ENCODE measurements at regions not wholly inside any gene's neighbourhood (a gene's known extent, or its start where the extent isn't known, plus 50 kb on each side); places are given as distances from the start of the nearest gene placed in this dataset.

GRCh38 chr10:9023206-9023605 lies 968.7 kb downstream of the GATA3 start:
- TF ChIP-seq CTCF (IDR thresholded peaks at IDR 0.05) (no peak), POLR2A (IDR thresholded peaks at IDR 0.05) (no peak)

All from esophagus squamous epithelium (tissue), 4 donors.